Liver (tissue), 3 donors: ENCODE measurements at regions not wholly inside any gene's neighbourhood (a gene's known extent, or its start where the extent isn't known, plus 50 kb on each side); places are given as distances from the start of the nearest gene placed in this dataset.

Source experiments
- EGR1 ChIP-seq, 2 donors: IDR thresholded peaks; 2 replicates each; pipeline ENCODE4 v1.6.1; 2016 to 2018; ENCODE audit warnings: antibody characterized with exemption in 2 of 2, low read depth in 2 of 2
- GABPA ChIP-seq, 2 donors: IDR thresholded peaks in 1 of 2; conservative IDR thresholded peaks in 1 of 2; 2 replicates each; pipeline ENCODE4 v1.6.1; 2016; ENCODE audit warnings: antibody characterized with exemption in 2 of 2, mild to moderate bottlenecking in 1 of 2, moderate library complexity in 1 of 2
- JUND ChIP-seq, 2 donors: IDR thresholded peaks; 2 replicates each; pipeline ENCODE4 v1.6.1; 2016; ENCODE audit warnings: antibody characterized with exemption in 2 of 2
- NR2F2 ChIP-seq: IDR thresholded peaks from 2 replicates; pipeline ENCODE4 v1.6.1; 2016; ENCODE audit warnings: antibody characterized with exemption
- RAD21 ChIP-seq, 2 donors: IDR thresholded peaks; 2 replicates each; pipeline ENCODE4 v1.6.1; 2016; ENCODE audit warnings: antibody characterized with exemption in 2 of 2, mild to moderate bottlenecking in 2 of 2
- RXRA ChIP-seq, 2 donors: IDR thresholded peaks; 2 replicates each; pipeline ENCODE4 v1.6.1; 2017 to 2018; ENCODE audit warnings: antibody characterized with exemption in 2 of 2, mild to moderate bottlenecking in 1 of 2
- SP1 ChIP-seq: IDR thresholded peaks from 2 replicates; pipeline ENCODE4 v1.6.1; 2018; ENCODE audit warnings: antibody characterized with exemption, mild to moderate bottlenecking
- TAF1 ChIP-seq: conservative IDR thresholded peaks from 2 replicates; pipeline ENCODE4 v1.6.1; 2016; ENCODE audit warnings: antibody characterized with exemption, mild to moderate bottlenecking
- TF ChIP-seq, protein P1 (sequence below): IDR thresholded peaks from 2 replicates; pipeline ENCODE4 v1.6.1; 2016; ENCODE audit warnings: antibody characterized with exemption
- TF ChIP-seq, protein P2 (sequence below): fragments of 150-350 bp; IDR thresholded peaks from 2 replicates; pipeline ENCODE4 v1.5.1; 2017; ENCODE audit warnings: improper control_type of control experiment, low read depth, low read length; ENCODE audit not compliant: missing input control
- TF ChIP-seq, protein P3 (sequence below): IDR thresholded peaks from 2 replicates; pipeline ENCODE4 v1.6.1; 2016; ENCODE audit warnings: antibody characterized with exemption, mild to moderate bottlenecking
- donor health status: healthy.
- donor health status: healthy.

DNA sequence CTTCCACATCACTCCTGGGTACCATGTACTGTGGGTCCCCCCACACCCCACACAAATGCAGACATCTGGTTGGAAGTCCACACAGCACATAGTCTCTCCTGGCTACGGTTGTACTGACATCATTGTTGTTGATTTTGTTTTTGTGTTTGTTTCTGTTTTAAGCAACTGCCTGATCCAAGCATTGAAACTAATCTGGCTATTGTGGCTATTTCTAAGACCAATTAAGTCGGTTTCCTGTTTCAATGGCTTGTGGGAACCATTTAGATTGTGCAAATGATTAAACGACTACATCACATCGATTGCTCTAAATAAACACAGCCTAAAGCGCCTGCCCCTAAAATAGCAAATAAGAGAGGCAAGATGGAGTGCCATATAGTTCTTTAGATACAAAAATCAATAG lies 226.8 kb upstream of the IRX4 start:
- TF ChIP-seq, protein P1, sequence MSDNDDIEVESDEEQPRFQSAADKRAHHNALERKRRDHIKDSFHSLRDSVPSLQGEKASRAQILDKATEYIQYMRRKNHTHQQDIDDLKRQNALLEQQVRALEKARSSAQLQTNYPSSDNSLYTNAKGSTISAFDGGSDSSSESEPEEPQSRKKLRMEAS, result no peak
- TF ChIP-seq, protein P2, sequence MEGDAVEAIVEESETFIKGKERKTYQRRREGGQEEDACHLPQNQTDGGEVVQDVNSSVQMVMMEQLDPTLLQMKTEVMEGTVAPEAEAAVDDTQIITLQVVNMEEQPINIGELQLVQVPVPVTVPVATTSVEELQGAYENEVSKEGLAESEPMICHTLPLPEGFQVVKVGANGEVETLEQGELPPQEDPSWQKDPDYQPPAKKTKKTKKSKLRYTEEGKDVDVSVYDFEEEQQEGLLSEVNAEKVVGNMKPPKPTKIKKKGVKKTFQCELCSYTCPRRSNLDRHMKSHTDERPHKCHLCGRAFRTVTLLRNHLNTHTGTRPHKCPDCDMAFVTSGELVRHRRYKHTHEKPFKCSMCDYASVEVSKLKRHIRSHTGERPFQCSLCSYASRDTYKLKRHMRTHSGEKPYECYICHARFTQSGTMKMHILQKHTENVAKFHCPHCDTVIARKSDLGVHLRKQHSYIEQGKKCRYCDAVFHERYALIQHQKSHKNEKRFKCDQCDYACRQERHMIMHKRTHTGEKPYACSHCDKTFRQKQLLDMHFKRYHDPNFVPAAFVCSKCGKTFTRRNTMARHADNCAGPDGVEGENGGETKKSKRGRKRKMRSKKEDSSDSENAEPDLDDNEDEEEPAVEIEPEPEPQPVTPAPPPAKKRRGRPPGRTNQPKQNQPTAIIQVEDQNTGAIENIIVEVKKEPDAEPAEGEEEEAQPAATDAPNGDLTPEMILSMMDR, result no peak
- no peak for TF ChIP-seq JUND (IDR thresholded peaks at IDR 0.05)
- TF ChIP-seq, protein P3, sequence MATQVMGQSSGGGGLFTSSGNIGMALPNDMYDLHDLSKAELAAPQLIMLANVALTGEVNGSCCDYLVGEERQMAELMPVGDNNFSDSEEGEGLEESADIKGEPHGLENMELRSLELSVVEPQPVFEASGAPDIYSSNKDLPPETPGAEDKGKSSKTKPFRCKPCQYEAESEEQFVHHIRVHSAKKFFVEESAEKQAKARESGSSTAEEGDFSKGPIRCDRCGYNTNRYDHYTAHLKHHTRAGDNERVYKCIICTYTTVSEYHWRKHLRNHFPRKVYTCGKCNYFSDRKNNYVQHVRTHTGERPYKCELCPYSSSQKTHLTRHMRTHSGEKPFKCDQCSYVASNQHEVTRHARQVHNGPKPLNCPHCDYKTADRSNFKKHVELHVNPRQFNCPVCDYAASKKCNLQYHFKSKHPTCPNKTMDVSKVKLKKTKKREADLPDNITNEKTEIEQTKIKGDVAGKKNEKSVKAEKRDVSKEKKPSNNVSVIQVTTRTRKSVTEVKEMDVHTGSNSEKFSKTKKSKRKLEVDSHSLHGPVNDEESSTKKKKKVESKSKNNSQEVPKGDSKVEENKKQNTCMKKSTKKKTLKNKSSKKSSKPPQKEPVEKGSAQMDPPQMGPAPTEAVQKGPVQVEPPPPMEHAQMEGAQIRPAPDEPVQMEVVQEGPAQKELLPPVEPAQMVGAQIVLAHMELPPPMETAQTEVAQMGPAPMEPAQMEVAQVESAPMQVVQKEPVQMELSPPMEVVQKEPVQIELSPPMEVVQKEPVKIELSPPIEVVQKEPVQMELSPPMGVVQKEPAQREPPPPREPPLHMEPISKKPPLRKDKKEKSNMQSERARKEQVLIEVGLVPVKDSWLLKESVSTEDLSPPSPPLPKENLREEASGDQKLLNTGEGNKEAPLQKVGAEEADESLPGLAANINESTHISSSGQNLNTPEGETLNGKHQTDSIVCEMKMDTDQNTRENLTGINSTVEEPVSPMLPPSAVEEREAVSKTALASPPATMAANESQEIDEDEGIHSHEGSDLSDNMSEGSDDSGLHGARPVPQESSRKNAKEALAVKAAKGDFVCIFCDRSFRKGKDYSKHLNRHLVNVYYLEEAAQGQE, result no peak
- no peak for TF ChIP-seq RXRA (IDR thresholded peaks at IDR 0.05)
- TF ChIP-seq SP1, result no peak
- no peak for TF ChIP-seq EGR1 (IDR thresholded peaks at IDR 0.05; ENCODE audit: low read depth in 2 of 2)
- TF ChIP-seq TAF1, result no peak
- TF ChIP-seq NR2F2, result no peak
- no peak for TF ChIP-seq RAD21 (IDR thresholded peaks at IDR 0.05)
- no peak for TF ChIP-seq GABPA (IDR thresholded peaks at IDR 0.05 in 1 of 2, conservative IDR thresholded peaks at IDR 0.05 in 1 of 2)
